HepG2 (cell line): ENCODE measurements at regions not wholly inside any gene's neighbourhood (a gene's known extent, or its start where the extent isn't known, plus 50 kb on each side); places are given as distances from the start of the nearest gene placed in this dataset.

ENCODE experiments used
- FOXA1 ChIP-seq, 2 experiments: fragments of 450-650 bp in 1 of 2; sonication (generic) in 1 of 2; formaldehyde crosslinking in 1 of 2; IDR thresholded peaks; 2 replicates each; pipeline versions ENCODE4 v1.4.0 to v1.6.1; 2016 to 2020; ENCODE audit warnings: missing genetic modification reagents in 1 of 2
- GZF1 ChIP-seq: sonication (generic); formaldehyde crosslinking; IDR thresholded peaks from 2 replicates; pipeline ENCODE4 v1.5.1; 2020; ENCODE audit warnings: mild to moderate bottlenecking, missing genetic modification reagents
- HNRNPL ChIP-seq: fragments of 200-400 bp; formaldehyde crosslinking; IDR thresholded peaks from 2 replicates; pipeline ENCODE4 v1.6.1; 2017; ENCODE audit warnings: mild to moderate bottlenecking, low read depth, low read length
- IRF2 ChIP-seq: IDR thresholded peaks from 2 replicates; pipeline ENCODE4 v1.6.1; 2018; ENCODE audit warnings: missing genetic modification reagents, missing compliant biosample characterization
- KLF6 ChIP-seq: IDR thresholded peaks from 2 replicates; pipeline ENCODE4 v1.8.0; 2016; ENCODE audit warnings: missing biosample characterization, missing genetic modification reagents
- MAFK ChIP-seq, 2 experiments: IDR thresholded peaks in 1 of 2; conservative IDR thresholded peaks in 1 of 2; 2 replicates each; pipeline ENCODE4 v1.6.1; 2011; ENCODE audit warnings: improper control_type of control experiment in 2 of 2, low read length in 2 of 2
- PHF21A ChIP-seq: sonication (generic); formaldehyde crosslinking; IDR thresholded peaks from 2 replicates; pipeline ENCODE4 v1.5.0; 2020; ENCODE audit warnings: mild to moderate bottlenecking, missing genetic modification reagents
- POLR2A ChIP-seq, 2 experiments: IDR thresholded peaks; 2 replicates each; pipeline ENCODE4 v1.6.1; 2011; ENCODE audit warnings: low read depth in 2 of 2, low read length in 2 of 2, mild to moderate bottlenecking in 1 of 2, moderate library complexity in 1 of 2; ENCODE audit not compliant: insufficient read depth in 1 of 2
- SIN3A ChIP-seq: IDR thresholded peaks from 2 replicates; pipeline ENCODE4 v1.6.1; 2011; ENCODE audit warnings: low read depth, mild to moderate bottlenecking, control low read depth, low read length, borderline replicate concordance
- ZNF792 ChIP-seq: IDR thresholded peaks from 2 replicates; pipeline ENCODE4 v1.6.1; 2016
- TF ChIP-seq, protein P1 (sequence below): sonication (generic); formaldehyde crosslinking; IDR thresholded peaks from 2 replicates; pipeline ENCODE4 v1.5.0; 2020; ENCODE audit warnings: mild to moderate bottlenecking, missing genetic modification reagents, moderate library complexity
- TF ChIP-seq, protein P2 (sequence below): sonication (generic); formaldehyde crosslinking; IDR thresholded peaks from 2 replicates; pipeline ENCODE4 v1.5.1; 2020; ENCODE audit warnings: mild to moderate bottlenecking, missing genetic modification reagents, moderate library complexity

DNA sequence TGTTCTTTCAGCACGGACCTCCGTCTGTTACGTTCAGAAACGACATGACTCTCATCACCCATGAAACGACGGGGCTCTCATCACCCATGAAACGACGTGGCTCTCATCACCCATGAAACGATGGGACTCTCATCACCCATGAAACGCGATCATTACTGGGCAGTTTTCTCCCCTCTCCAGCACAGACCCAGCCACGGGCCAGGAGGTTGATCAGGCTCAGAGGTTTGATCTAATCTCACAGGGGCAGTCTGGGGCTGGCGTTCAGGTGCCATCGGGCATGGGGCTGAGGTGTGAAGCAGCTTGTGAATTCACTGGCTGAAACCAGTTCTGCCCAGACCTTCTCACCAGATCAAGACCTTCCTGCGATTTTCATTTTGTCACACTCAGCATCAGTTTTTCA, 296.4 kb downstream of the NDUFA10 start:
- TF ChIP-seq IRF2 (no peak), GZF1 (CRISPR knock-in tag) (no peak), POLR2A (IDR thresholded peaks at IDR 0.05; ENCODE audit: insufficient read depth in 1 of 2, low read depth in 2 of 2, low read length in 2 of 2) (no peak), MAFK (conservative IDR thresholded peaks at IDR 0.05 in 1 of 2, IDR thresholded peaks at IDR 0.05 in 1 of 2; ENCODE audit: low read length in 2 of 2) (no peak), FOXA1 (IDR thresholded peaks at IDR 0.05) (no peak), FOXA1 (CRISPR knock-in tag; IDR thresholded peaks at IDR 0.05) (no peak), PHF21A (CRISPR knock-in tag) (no peak), SIN3A (no peak), ZNF792 (CRISPR knock-in tag) (no peak), HNRNPL (no peak), KLF6 (CRISPR knock-in tag) (no peak)
- TF ChIP-seq, protein P1, sequence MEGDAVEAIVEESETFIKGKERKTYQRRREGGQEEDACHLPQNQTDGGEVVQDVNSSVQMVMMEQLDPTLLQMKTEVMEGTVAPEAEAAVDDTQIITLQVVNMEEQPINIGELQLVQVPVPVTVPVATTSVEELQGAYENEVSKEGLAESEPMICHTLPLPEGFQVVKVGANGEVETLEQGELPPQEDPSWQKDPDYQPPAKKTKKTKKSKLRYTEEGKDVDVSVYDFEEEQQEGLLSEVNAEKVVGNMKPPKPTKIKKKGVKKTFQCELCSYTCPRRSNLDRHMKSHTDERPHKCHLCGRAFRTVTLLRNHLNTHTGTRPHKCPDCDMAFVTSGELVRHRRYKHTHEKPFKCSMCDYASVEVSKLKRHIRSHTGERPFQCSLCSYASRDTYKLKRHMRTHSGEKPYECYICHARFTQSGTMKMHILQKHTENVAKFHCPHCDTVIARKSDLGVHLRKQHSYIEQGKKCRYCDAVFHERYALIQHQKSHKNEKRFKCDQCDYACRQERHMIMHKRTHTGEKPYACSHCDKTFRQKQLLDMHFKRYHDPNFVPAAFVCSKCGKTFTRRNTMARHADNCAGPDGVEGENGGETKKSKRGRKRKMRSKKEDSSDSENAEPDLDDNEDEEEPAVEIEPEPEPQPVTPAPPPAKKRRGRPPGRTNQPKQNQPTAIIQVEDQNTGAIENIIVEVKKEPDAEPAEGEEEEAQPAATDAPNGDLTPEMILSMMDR, result no peak
- TF ChIP-seq, protein P2, sequence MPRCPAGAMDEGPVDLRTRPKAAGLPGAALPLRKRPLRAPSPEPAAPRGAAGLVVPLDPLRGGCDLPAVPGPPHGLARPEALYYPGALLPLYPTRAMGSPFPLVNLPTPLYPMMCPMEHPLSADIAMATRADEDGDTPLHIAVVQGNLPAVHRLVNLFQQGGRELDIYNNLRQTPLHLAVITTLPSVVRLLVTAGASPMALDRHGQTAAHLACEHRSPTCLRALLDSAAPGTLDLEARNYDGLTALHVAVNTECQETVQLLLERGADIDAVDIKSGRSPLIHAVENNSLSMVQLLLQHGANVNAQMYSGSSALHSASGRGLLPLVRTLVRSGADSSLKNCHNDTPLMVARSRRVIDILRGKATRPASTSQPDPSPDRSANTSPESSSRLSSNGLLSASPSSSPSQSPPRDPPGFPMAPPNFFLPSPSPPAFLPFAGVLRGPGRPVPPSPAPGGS (CRISPR knock-in tag), result no peak
